ENCODE measurements at regions not wholly inside any gene's neighbourhood (a gene's known extent, or its start where the extent isn't known, plus 50 kb on each side); places are given as distances from the start of the nearest gene placed in this dataset.
"Not testable (repeated sequence)": the region's sequence is repeated elsewhere in the genome, so short reads cannot be mapped to it uniquely, and the experiment has no call there.

DNA sequence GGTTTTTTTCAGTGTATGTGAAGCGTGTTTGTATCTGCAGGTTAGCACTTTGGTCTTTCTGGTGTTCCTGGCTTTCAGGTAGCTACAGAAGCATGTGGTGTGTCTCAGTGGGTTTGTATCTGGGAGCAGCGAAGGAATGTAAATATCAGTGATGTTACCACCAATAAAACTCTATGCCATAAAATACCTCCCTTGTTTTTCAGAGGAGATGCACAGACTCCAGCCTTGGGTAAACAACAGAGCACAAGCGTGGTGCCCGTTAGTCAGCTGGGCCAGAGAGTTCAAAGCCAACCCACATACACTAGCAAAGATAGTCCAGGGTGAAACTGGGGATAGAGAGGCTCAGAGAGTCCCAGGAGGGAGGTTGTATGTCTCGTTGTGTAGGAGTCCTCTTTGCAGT is 393.8 kb downstream of the SMOC2 start:
- DNase-seq (ENCODE audit: low read depth in 2 of 3, low spot score in 1 of 3), result no peak

GRCh38 chr6:168834042-168834587 is 393.1 kb downstream of the SMOC2 start:
- DNase-seq (ENCODE audit: low read depth in 2 of 3, low spot score in 1 of 3), result no peak

GRCh38 chr6:168828800-168829199 is 387.8 kb downstream of the SMOC2 start:
- DNase-seq (ENCODE audit: low read depth in 2 of 3, low spot score in 1 of 3), result no peak

DNA sequence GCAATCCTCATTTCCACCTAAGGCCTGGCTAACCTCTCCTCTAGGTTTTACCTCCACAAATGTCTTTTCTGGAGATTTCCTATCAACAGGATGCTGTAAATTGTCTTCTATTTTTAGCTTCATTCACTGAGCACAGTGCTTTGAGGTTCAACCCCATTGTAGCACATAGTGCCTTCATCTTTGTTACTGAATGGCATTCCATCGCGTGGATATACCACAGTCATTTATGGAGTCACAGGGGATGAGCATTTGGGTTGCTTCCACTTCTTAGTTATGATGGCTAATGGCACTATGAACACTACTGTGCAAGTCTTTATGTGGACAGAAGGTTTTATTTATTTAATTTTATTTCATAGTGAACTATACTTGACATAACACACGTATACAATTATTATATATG is 387.1 kb downstream of the SMOC2 start:
- no peak for DNase-seq (ENCODE audit: low read depth in 2 of 3, low spot score in 1 of 3)

GRCh38 chr6:168827586-168827871 is 386.5 kb downstream of the SMOC2 start:
- DNase-seq (ENCODE audit: low read depth in 2 of 3, low spot score in 1 of 3), result no peak

GRCh38 chr6:168826726-168827585 is 386.0 kb downstream of the SMOC2 start:
- DNase-seq (ENCODE audit: low read depth in 2 of 3, low spot score in 1 of 3), result no peak

- DNase-seq (ENCODE audit: low read depth in 2 of 3, low spot score in 1 of 3), result no peak
Measured at GRCh38 chr6:168826078-168826390, 385.1 kb downstream of the SMOC2 start.

DNA sequence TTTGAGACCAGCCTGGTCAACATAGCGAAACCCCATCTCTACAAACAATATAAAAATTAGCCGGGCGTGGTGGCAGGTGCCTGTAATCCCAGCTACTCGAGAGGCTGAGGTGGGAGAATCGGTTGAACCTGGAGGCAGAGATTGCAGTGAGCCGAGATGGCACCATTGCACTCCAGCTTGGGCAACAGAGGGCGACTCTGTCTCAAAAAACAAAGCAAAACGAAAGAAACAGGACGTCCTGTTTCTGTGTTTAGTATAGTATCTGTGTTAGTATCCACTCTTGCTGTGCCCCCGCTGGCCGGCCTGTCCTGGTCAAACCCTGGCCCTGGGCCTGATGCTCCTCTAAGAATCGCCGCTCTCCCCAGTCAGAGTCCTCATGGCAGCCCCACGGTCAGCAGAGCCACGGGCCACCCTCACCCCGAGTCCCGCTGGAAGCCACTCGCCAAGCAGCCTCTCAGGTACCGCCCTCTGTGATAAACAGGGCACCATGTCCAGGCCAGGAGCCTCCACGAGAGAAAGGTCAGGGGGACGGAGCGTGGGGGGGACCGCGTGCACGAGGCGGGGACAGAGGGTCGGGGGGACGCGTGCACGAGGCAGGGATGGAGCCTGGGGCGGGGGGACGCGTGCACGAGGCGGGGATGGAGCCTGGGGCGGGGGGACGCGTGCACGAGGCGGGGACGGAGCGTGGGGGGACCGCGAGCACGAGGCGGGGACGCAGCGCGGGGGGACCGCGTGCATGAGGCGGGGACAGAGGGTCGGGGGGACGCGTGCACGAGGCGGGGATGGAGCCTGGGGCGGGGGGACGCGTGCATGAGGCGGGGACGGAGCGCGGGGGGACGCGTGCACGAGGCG is 384.5 kb downstream of the SMOC2 start:
- DNase-seq (ENCODE audit: low read depth in 2 of 3, low spot score in 1 of 3), result no peak

DNA sequence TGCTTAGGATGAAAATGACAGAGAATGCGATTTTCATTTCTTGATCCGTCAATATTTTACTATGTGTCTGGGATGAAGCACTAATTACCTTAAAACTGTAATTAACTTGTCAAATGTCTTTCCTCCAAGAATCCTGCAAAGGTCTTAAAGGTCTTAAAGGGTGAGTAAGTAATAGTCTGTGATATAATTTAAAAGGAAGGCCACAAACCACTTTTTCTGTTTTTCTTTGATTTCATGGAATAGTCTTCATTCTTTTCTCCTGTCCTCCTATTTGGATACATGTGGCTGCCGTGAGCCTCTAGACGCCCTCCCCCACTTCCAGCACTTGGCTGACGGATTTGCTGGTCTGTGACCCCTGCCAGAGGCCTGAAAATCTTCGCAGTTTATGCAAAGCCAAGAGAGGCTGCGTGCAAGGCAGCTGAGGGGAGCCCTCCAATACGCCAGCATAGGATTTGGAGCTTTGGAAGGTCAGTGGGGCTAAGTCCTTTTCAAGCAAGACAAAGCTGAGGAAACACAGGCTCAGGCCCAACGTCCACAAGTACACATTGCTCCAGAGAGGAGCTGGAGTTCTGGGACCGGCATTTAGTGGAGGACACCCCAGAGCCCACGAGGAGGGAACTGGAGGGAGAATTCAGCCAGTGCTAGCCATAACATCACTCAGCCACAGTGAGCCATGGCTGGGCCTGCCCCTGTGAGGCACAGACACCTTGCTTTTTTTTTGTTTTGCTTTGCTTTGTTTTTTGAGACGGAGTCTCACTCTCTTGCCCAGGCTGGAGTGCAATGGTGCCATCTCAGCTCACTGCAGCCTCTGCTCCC is 382.6 kb downstream of the SMOC2 start:
- no peak for DNase-seq (ENCODE audit: low read depth in 2 of 3, low spot score in 1 of 3)

DNA sequence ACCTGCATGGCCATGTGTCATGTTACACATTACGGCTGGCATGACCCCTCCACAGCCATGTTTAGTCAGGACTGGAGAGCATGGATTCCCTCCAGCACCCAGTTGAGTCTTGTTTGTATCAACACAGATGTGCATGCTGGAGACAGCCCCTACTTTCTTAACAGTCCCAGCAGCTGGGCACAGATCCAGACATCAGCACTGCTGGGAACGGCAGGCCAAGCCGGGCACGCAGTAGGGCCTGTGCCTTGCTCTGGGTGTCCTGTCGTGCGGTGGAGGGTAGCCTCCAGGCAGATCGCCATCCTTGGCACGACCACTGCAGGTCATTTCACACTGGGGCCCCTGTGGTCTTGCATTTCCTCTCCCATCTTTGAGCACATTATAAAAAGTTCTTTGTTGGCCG is 381.4 kb downstream of the SMOC2 start:
- no peak for DNase-seq (ENCODE audit: low read depth in 2 of 3, low spot score in 1 of 3)

DNA sequence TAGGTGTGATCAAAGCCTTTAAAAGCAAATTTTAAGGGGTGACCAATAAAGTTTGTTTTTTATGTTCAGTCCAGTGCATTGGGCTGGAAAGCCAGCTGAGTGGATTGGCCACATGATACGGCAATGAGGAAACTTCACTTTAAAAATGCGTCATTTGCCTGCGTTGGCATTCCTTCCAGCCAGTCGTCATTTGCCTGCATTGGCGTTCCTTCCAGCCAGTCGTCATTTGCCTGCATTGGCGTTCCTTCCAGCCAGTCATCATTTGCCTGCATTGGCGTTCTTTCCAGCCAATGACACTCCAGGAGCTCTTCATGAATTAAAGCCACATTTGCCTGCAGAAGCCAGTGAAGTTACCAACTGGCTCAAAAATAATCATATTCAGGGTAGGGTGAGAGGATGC is 378.6 kb downstream of the SMOC2 start:
- DNase-seq (ENCODE audit: low read depth in 2 of 3, low spot score in 1 of 3), result no peak

DNA sequence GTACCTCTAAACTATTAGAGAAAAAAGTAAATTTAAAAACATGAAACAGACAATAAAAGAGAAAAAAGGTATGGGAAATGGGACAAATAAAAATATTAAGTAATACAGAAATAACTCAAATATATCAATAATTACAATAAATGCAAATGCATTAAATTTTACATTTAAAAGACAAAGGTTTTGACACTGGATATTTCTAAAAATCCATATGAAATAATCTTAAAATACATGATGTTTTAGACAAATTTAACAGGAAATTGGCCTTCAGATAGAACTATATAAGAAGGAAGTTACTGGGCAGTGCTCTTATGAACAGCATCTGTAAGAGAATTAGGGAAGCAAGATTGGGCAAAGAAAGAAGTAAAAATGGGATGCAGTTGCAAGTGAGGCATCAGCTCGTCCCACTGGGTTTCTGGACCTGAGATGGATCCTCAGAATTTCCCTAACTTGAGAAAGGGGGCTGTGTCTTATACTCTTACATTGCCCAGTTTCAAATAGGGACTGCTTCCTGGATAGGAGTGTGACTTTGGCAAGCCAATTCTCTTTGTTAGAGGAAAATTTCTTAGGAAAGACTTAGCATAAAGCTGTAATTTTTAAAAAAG is 376.7 kb downstream of the SMOC2 start:
- DNase-seq (ENCODE audit: low read depth in 2 of 3, low spot score in 1 of 3), result no peak

- DNase-seq (ENCODE audit: low read depth in 2 of 3, low spot score in 1 of 3), result no peak
Measured at GRCh38 chr6:168815229-168815628, 374.2 kb downstream of the SMOC2 start.

DNA sequence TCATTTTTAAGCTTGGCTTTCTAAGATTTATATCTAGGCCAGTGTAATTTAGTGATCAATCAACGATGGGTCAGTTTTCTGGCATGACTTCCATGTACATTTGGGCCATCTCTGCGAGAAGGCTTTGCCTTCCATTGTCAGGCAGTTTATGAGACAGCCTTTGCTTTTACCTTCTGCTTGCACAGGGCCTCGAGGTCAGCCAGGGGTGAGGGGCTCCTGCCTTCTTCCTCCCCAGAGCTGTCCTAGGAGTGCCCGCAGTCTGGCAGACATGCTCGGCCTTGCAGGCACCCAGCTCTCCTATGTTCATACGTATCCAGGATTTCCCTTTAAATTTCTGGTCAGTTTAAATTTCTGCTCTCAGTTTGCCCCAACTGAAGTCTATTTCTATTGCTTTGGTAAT is 367.2 kb downstream of the SMOC2 start:
- DNase-seq (ENCODE audit: low read depth in 2 of 3, low spot score in 1 of 3), result no peak

- no peak for DNase-seq (ENCODE audit: low read depth in 2 of 3, low spot score in 1 of 3)
Measured at GRCh38 chr6:168804331-168804730, 363.3 kb downstream of the SMOC2 start.

DNA sequence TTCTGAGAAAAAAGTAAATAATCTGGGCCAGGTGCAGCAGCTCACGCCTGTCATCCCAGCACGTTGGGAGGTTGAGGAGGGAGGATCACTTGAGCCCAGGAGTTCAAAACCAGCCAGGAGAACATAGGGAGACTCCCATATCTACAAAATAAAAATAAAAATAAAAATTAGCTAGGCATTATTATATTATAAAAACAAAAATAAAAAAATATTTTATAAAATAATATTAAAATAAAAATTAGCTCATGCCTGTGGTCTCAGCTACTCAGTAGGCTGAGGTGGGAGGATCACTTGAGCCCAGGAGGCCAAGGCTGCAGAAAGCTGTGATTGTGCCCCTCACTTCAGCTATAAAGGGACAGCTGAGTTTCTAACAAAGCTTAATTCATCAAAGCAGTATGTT is 362.9 kb downstream of the SMOC2 start:
- no peak for DNase-seq (ENCODE audit: low read depth in 2 of 3, low spot score in 1 of 3)

- no peak for DNase-seq (ENCODE audit: low read depth in 2 of 3, low spot score in 1 of 3)
Measured at GRCh38 chr6:168799067-168799466, 358.1 kb downstream of the SMOC2 start.

GRCh38 chr6:168796106-168796505 is 355.1 kb downstream of the SMOC2 start:
- DNase-seq (ENCODE audit: low read depth in 2 of 3, low spot score in 1 of 3), result no peak

GRCh38 chr6:168795611-168796010 is 354.6 kb downstream of the SMOC2 start:
- DNase-seq (ENCODE audit: low read depth in 2 of 3, low spot score in 1 of 3), result not testable (repeated sequence)

DNA sequence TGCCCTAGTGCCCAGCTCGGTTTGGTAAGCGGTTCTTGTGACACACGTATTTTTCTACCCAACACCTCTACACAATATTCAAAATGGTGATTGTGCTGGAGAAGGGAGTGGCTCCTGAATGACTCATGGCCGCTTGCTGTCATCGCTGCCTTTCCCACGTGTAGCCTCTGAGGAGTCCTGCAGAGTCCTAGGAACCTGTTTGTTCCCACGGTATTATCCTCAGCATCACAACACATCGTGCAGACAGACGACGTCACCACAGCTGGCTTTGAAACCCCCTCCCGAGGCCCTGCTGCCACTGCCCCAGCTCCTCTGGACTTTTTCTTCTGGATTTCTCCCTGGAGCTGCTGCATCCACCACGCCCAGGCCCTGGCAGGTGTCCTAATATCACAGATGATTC is 353.5 kb downstream of the SMOC2 start:
- no peak for DNase-seq (ENCODE audit: low read depth in 2 of 3, low spot score in 1 of 3)

DNA sequence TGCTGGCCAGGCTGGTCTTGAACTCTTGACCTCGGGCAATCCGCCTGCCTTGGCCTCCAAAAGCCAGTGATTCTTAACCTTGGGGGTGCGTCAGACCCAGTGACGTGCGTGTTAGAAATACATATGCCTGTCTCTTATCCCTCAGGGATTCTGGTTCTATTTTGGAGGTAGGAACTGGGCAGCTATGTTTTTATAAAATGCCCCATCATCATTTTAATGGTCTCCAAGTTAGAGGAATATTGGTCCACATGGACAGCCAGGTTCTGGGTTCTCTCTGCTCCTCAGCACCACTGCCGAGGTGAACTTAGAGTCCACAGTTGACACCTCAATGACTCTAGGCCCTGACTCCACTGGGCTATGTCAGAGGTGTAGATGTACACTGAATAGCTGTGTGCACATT is 352.7 kb downstream of the SMOC2 start:
- no peak for DNase-seq (ENCODE audit: low read depth in 2 of 3, low spot score in 1 of 3)
